ENCODE measurements at regions not wholly inside any gene's neighbourhood (a gene's known extent, or its start where the extent isn't known, plus 50 kb on each side); places are given as distances from the start of the nearest gene placed in this dataset.

DNA sequence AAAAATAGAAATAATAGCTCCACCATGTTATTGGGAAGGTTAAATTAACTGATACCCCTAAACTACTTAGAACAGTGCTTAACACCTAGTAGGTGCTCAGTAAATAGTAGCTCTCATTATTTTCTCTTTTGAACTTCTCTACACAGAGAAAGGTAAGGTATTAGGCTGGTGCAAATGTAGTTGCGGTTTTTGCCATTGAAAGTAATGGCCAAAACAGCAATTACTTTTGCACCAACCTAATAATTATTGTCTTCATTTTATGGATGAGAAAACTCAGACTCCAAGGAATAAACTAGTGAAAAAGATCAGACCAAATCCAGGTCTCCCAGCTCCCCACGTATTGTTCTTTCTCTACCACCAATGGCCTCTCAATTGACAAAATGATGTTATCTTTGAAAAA is 157.2 kb upstream of the TMPO start:
- TF ChIP-seq, protein P1, sequence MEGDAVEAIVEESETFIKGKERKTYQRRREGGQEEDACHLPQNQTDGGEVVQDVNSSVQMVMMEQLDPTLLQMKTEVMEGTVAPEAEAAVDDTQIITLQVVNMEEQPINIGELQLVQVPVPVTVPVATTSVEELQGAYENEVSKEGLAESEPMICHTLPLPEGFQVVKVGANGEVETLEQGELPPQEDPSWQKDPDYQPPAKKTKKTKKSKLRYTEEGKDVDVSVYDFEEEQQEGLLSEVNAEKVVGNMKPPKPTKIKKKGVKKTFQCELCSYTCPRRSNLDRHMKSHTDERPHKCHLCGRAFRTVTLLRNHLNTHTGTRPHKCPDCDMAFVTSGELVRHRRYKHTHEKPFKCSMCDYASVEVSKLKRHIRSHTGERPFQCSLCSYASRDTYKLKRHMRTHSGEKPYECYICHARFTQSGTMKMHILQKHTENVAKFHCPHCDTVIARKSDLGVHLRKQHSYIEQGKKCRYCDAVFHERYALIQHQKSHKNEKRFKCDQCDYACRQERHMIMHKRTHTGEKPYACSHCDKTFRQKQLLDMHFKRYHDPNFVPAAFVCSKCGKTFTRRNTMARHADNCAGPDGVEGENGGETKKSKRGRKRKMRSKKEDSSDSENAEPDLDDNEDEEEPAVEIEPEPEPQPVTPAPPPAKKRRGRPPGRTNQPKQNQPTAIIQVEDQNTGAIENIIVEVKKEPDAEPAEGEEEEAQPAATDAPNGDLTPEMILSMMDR (IDR thresholded peaks at IDR 0.05): no peak
- no peak for TF ChIP-seq POLR2A (IDR thresholded peaks at IDR 0.05)

Measured in thyroid gland (tissue), 4 donors.